Activated B cell treated with CpG ODN at 0.5 μM for 24 hours (primary cell): ENCODE measurements at regions not wholly inside any gene's neighbourhood (a gene's known extent, or its start where the extent isn't known, plus 50 kb on each side); places are given as distances from the start of the nearest gene placed in this dataset.
"Not testable (repeated sequence)": the region's sequence is repeated elsewhere in the genome, so short reads cannot be mapped to it uniquely, and the experiment has no call there.

Experiments
- ATAC-seq: fragments of 200-7000 bp; cut with Tn5 transposase; one replicate; pipeline ENCODE4 v1.10.0; 2021; ENCODE audit warnings: low read depth, mild to moderate bottlenecking, moderate library complexity
- CTCF ChIA-PET: fragments of 350-600 bp; sonication (Branson Sonifier 250); formaldehyde crosslinking; loops from one replicate; lab custom pipeline; 2021; ENCODE audit warnings: antibody characterized with exemption; lab: Charles Lee
- POLR2A ChIA-PET: fragments of 350-600 bp; sonication (Branson Sonifier 250); formaldehyde crosslinking; loops from one replicate; lab custom pipeline; 2021; ENCODE audit warnings: antibody characterized with exemption; lab: Charles Lee
- DNase-seq: peaks from one replicate; pipeline ENCODE4 v3.0.0; 2022
- H3K27ac Mint-ChIP-seq: one replicate; pipeline ENCODE4 v1.8.0; 2020; ENCODE audit warnings: mixed read lengths
- H3K27me3 Mint-ChIP-seq: one replicate; pipeline ENCODE4 v1.8.0; 2021; ENCODE audit warnings: mixed read lengths
- H3K36me3 Mint-ChIP-seq: one replicate; pipeline ENCODE4 v1.8.0; 2021; ENCODE audit warnings: low read depth, mixed read lengths
- H3K4me1 Mint-ChIP-seq: one replicate; pipeline ENCODE4 v1.8.0; 2021; ENCODE audit warnings: mixed read lengths
- H3K4me3 Mint-ChIP-seq: one replicate; pipeline ENCODE4 v1.8.0; 2020; ENCODE audit warnings: mild to moderate bottlenecking, mixed read lengths
- H3K9me3 Mint-ChIP-seq: one replicate; pipeline ENCODE4 v1.8.0; 2020; ENCODE audit warnings: mixed read lengths
- intact Hi-C: fragments of 100-400 bp; cut with micrococcal nuclease; formaldehyde crosslinking; loops from one replicate; pipeline ENCODE4 v1.15.1; 2024
- TF ChIP-seq, protein P1 (sequence below): fragments of 200-600 bp; IDR thresholded peaks from one replicate; pipeline ENCODE4 v1.8.0; 2022; ENCODE audit warnings: antibody characterized with exemption, mild to moderate bottlenecking

DNA sequence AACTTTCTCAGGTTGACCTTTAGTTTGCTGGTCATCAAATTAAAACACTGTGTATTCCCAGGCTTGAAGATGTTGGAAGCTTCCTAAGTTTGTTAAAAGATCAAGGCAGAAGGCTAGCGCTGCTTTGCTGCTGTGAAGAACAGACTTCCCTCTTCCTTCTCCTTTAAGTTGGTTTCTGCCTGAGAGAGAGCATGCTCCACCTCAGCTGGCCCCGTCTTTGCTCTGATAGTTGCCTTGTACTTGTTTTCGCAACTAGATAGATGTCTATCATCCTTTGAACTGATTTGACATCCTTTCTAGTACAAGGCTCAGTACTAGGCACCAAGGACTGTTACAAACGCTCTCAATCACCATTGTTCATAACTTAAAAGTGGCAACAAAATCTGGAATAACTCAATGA is 177.8 kb upstream of the MKLN1 start:
- intact Hi-C loops = no loop called here
- TF ChIP-seq, protein P1, sequence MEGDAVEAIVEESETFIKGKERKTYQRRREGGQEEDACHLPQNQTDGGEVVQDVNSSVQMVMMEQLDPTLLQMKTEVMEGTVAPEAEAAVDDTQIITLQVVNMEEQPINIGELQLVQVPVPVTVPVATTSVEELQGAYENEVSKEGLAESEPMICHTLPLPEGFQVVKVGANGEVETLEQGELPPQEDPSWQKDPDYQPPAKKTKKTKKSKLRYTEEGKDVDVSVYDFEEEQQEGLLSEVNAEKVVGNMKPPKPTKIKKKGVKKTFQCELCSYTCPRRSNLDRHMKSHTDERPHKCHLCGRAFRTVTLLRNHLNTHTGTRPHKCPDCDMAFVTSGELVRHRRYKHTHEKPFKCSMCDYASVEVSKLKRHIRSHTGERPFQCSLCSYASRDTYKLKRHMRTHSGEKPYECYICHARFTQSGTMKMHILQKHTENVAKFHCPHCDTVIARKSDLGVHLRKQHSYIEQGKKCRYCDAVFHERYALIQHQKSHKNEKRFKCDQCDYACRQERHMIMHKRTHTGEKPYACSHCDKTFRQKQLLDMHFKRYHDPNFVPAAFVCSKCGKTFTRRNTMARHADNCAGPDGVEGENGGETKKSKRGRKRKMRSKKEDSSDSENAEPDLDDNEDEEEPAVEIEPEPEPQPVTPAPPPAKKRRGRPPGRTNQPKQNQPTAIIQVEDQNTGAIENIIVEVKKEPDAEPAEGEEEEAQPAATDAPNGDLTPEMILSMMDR = no peak
- H3K4me3 Mint-ChIP-seq = no peak overlapping the region
- CTCF ChIA-PET = no interaction called here
- H3K27ac Mint-ChIP-seq = no peak overlapping the region
- no peaks in the 10 kb centered on the region for H3K4me1 Mint-ChIP-seq
- H3K27me3 Mint-ChIP-seq = peaks cover 2% of the 10 kb centered on the region
- POLR2A ChIA-PET = no interaction called here
- no peaks in the 10 kb centered on the region for H3K36me3 Mint-ChIP-seq
- H3K9me3 Mint-ChIP-seq = no peaks in the 10 kb centered on the region
- DNase-seq (no peak), ATAC-seq (no peak)

DNA sequence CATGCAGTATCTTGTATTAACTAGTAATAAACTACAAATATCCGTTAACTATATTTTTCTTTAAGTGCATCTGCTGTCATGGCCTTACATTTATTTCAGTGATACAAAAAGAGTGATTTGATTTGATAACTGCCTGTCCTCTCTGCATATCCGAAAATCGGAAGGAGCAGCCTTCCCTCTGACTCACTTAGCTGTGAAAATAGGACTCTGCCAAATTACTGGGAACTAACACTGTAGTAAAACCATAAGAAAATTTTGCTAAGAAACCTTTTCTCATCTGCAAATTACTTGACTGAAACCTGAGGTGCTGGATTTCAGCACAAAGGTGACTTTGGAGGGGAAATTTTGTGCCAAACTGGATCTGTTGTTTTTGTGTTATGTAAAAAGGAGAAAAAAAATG is 176.6 kb upstream of the MKLN1 start:
- intact Hi-C loops = no loop called here
- ATAC-seq (no peak), DNase-seq (no peak)
- Mint-ChIP-seq H3K27ac (no peak overlapping the region), H3K9me3 (no peaks in the 10 kb centered on the region), H3K36me3 (no peaks in the 10 kb centered on the region), H3K4me1 (no peaks in the 10 kb centered on the region), H3K4me3 (no peak overlapping the region), H3K27me3 (peaks cover 2% of the 10 kb centered on the region)
- ChIA-PET CTCF (no interaction called here), POLR2A (no interaction called here)
- TF ChIP-seq, protein P1 = no peak

DNA sequence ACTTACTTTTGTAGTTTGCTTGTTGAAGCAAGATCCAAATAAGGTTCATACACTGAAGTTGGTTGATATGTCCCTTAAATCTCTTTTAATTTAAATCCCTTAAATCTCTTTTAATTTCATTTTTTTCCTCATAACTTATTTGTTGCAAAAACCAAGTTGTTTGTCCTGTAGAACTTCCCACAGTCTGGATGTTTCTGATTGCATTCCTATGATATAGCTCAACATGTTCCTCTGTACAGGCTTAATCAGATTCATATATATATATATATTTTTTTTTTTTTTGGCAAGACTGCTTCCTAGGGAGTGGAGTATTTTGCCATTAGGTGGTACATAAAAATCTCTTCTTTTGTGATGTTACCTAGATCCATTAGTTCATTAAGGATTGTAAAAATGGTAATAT is 174.9 kb upstream of the MKLN1 start:
- intact Hi-C loops = no loop called here
- Mint-ChIP-seq H3K9me3 (no peaks in the 10 kb centered on the region), H3K27ac (no peak overlapping the region), H3K27me3 (peaks cover 2% of the 10 kb centered on the region), H3K4me3 (no peak overlapping the region), H3K36me3 (no peaks in the 10 kb centered on the region), H3K4me1 (no peaks in the 10 kb centered on the region)
- no peak for ATAC-seq
- ChIA-PET POLR2A (interaction anchor here (0.9 kb wide), 1 partner anchor 13 kb away, joined by 3 read pairs; no protein-coding TSS in a partner anchor), CTCF (no interaction called here)
- no peak for DNase-seq
- TF ChIP-seq, protein P1 = no peak

DNA sequence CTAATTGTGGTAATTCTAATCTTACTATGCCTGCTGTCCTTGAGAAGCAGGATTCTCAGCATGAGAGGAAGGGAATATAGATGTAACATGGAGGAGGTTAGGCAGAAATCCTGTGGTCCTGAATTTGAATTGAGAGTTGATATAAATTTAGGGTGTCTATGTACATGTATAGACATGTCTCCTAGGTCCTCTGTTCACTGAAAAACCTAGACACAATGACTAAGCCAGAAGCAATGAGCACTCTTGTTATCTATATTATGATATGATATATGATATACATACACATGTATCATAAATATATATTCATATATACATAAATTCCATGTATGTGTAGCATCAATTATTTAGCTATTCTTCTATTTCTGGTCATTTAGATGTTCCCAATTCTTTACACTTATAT is 173.3 kb upstream of the MKLN1 start:
- no peaks in the 10 kb centered on the region for H3K9me3 Mint-ChIP-seq
- no peak overlapping the region for H3K4me3 Mint-ChIP-seq
- intact Hi-C loops = no loop called here
- no peak for ATAC-seq
- no peak overlapping the region for H3K27ac Mint-ChIP-seq
- H3K27me3 Mint-ChIP-seq = peaks cover 2% of the 10 kb centered on the region
- TF ChIP-seq, protein P1 = no peak
- POLR2A ChIA-PET = no interaction called here
- CTCF ChIA-PET = no interaction called here
- no peaks in the 10 kb centered on the region for H3K4me1 Mint-ChIP-seq
- H3K36me3 Mint-ChIP-seq = no peaks in the 10 kb centered on the region
- DNase-seq = no peak

DNA sequence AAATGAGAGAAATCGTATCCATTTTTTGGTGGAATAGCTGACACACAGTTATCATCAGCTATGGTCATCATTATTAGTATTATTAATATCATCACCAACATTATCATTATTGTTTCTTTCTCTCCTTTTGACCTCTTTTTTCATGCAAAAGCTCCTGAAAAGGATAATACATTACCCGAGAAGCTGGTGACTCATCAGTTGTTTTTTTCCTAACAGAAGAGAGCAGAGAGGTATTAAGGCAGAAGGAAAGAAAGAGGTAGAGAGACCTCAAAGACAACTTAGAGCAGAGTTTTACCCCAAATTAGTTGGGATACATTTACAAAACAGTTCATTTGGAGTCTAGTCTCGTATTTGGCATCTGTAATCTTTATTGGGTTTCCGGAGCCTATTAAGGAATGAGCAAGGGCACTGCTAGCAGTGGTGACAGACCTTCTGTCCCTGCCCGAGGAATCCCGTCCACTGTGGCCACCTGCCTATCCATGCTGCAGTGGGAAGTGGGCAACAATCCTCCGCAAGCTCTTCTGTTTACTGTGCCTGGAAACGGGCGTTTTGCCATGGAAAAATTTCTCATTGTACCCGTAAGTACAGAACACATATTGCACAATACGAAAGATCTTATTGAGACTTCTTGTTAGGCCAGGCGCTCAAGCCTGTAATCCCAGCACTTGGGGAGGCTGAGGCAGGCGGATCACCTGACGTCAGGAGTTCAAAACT is 170.0 kb upstream of the MKLN1 start:
- ChIA-PET POLR2A (interaction anchor here (0.5 kb wide), 1 partner anchor 79 kb away, joined by 8 read pairs; no protein-coding TSS in a partner anchor), CTCF (no interaction called here)
- TF ChIP-seq, protein P1 = no peak
- Mint-ChIP-seq H3K27me3 (no peaks in the 10 kb centered on the region), H3K36me3 (no peaks in the 10 kb centered on the region), H3K27ac (no peak overlapping the region), H3K9me3 (no peaks in the 10 kb centered on the region), H3K4me1 (no peaks in the 10 kb centered on the region), H3K4me3 (no peak overlapping the region)
- DNase-seq = no peak
- no peak for ATAC-seq
- intact Hi-C loops = no loop called here

DNA sequence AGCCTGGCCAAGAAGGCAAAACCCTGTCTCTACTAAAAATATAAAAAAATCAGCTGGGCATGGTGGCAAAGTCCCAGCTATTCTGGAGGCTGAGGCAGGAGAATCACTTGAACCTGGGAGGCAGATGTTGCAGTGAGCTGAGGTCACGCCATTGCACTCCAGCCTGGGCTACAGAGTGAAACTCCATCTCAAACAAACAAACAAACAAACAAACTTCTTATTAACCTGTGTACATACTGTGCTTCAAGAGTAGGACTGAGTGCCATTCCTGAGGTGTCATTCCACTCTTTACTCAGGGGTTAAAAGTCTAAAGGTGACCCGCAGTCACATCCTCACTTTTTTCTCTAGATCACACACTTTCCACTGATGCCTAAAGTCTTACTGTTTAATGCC is 169.4 kb upstream of the MKLN1 start:
- H3K27ac Mint-ChIP-seq, CTCF ChIA-PET, H3K4me1 Mint-ChIP-seq, H3K4me3 Mint-ChIP-seq, ATAC-seq, H3K36me3 Mint-ChIP-seq, H3K27me3 Mint-ChIP-seq, DNase-seq, intact Hi-C loops, H3K9me3 Mint-ChIP-seq: not testable (repeated sequence)
- POLR2A ChIA-PET = interaction anchor here (0.5 kb wide), 1 partner anchor 80 kb away, joined by 8 read pairs; no protein-coding TSS in a partner anchor
